Heart left ventricle (tissue), 16 donors: ENCODE measurements at regions not wholly inside any gene's neighbourhood (a gene's known extent, or its start where the extent isn't known, plus 50 kb on each side); places are given as distances from the start of the nearest gene placed in this dataset.

Source experiments
- ATAC-seq, 4 donors: fragments of 200-7000 bp; cut with Tn5 transposase; one replicate each; pipeline ENCODE4 v1.9.1; 2020 to 2022; ENCODE audit warnings: moderate library complexity in 4 of 4, mild to moderate bottlenecking in 3 of 4, moderate number of reproducible peaks in 1 of 4
- DNase-seq, 5 donors: peaks; one replicate each; pipeline ENCODE4 v3.0.0-alpha.2; 2020
- H3K27ac ChIP-seq, 12 donors: fragments of 200-600 bp; sonication (generic) in 4 of 12; one replicate each; pipeline versions ENCODE4 v1.5.0 to v1.8.0; 2016 to 2022; ENCODE audit warnings: mild to moderate bottlenecking in 2 of 12
- H3K27me3 ChIP-seq, 9 donors: fragments of 200-600 bp; sonication (generic) in 2 of 9; one replicate each; pipeline versions ENCODE4 v1.5.1 to v1.8.0; 2016 to 2022; ENCODE audit warnings: mild to moderate bottlenecking in 3 of 9
- H3K36me3 ChIP-seq, 9 donors: fragments of 200-600 bp; sonication (generic) in 2 of 9; one replicate each; pipeline versions ENCODE4 v1.5.0 to v1.8.0; 2018 to 2022; ENCODE audit warnings: mild to moderate bottlenecking in 2 of 9
- H3K4me1 ChIP-seq, 12 donors: fragments of 200-600 bp; sonication (generic) in 4 of 12; one replicate each; pipeline versions ENCODE4 v1.5.0 to v1.8.0; 2016 to 2022; ENCODE audit warnings: mild to moderate bottlenecking in 3 of 12
- H3K4me3 ChIP-seq, 12 donors: fragments of 200-600 bp; sonication (generic) in 4 of 12; one replicate each; pipeline versions ENCODE4 v1.5.0 to v1.8.0; 2017 to 2022; ENCODE audit warnings: mild to moderate bottlenecking in 9 of 12, moderate library complexity in 4 of 12
- H3K9me3 ChIP-seq, 12 donors: fragments of 200-600 bp; sonication (generic) in 4 of 12; one replicate each; pipeline versions ENCODE4 v1.5.0 to v1.8.0; 2016 to 2022; ENCODE audit warnings: mild to moderate bottlenecking in 1 of 12
- POLR2A ChIP-seq, 2 donors: fragments of 450-650 bp; IDR thresholded peaks; one replicate each; pipeline ENCODE4 v1.6.1; 2017; ENCODE audit warnings: antibody characterized with exemption in 2 of 2, mild to moderate bottlenecking in 2 of 2, moderate library complexity in 2 of 2
- WGBS, 4 donors: extraction: QIAGEN DNeasy Blood & Tissue Kit in 2 of 4; methylation state at CpG; one replicate each; pipeline versions ENCODE4 v1.1.5 to v1.1.7; 2013 to 2018; 5-methylcytosine and 5-hydroxymethylcytosine counted together
- intact Hi-C, 10 donors: fragments of 100-400 bp; cut with DNase I; formaldehyde crosslinking; loops; one replicate each; pipeline versions ENCODE4 v1.11.1 to v1.14.2; 2022
- TF ChIP-seq, protein P1 (sequence below), 12 donors: fragments of 200-600 bp; sonication (generic) in 4 of 12; IDR thresholded peaks; one replicate each; pipeline versions ENCODE4 v1.5.0 to v1.8.0; 2018 to 2022; ENCODE audit warnings: antibody characterized with exemption in 12 of 12, mild to moderate bottlenecking in 5 of 12
- donor health status: ischemic (EF 13 %, LVEDD 7.1; RV severe dilation, severe dysfunction).
- donor health status: healthy with polysubstance abuse.
- donor health status: DM: no; HTN: yes; CAD: no.
- donor health status: DM: no; HTN: no; CAD: no.
- donor health status: ischemic (EF 25% LVEDD 6.9; RV normal size, moderate dysfunction).
- donor health status: ischemic (EF 25% LVEDD 5.7; RV mildly dilated, moderate dysfunction).
- donor health status: healthy.
- donor health status: DM: yes; HTN: yes; CAD: no.
- donor health status: ischemic (EF 35%, LVEDD 5.7; RV mildly dilated, moderate dysfunction).
- donor health status: nonischemic (EF 11% LVEDD 7.7; RV severe dilation, severe dysfunction).
- donor health status: DM: yes; HTN: yes; CAD: no.
- donor health status: PGD.
- donor health status: ischemic (EF 29% LVEDD 5.4; RV normal size, mild dysfunction).
- donor health status: nonischemic (EF 23%, LVEDD 6.1; RV moderate dilation, normal function).

- Histone ChIP-seq H3K27ac (no peak overlapping the region), H3K4me1 (peaks cover 0 to 13% (median 0%) of the 10 kb centered on the region in 12 donors), H3K4me3 (no peak overlapping the region), H3K9me3 (peaks cover 0 to 62% (median 10%) of the 10 kb centered on the region in 12 donors), H3K27me3 (peaks cover 0 to 2% (median 0%) of the 10 kb centered on the region in 9 donors), H3K36me3 (no peaks in the 10 kb centered on the region)
- intact Hi-C loops = no loop called here
- WGBS, 4 donors = 67 to 92% (median 87%) methylated on average over 1 of the region's 1 CpG
- DNase-seq (no peak), ATAC-seq (no peak)
- TF ChIP-seq, protein P1, sequence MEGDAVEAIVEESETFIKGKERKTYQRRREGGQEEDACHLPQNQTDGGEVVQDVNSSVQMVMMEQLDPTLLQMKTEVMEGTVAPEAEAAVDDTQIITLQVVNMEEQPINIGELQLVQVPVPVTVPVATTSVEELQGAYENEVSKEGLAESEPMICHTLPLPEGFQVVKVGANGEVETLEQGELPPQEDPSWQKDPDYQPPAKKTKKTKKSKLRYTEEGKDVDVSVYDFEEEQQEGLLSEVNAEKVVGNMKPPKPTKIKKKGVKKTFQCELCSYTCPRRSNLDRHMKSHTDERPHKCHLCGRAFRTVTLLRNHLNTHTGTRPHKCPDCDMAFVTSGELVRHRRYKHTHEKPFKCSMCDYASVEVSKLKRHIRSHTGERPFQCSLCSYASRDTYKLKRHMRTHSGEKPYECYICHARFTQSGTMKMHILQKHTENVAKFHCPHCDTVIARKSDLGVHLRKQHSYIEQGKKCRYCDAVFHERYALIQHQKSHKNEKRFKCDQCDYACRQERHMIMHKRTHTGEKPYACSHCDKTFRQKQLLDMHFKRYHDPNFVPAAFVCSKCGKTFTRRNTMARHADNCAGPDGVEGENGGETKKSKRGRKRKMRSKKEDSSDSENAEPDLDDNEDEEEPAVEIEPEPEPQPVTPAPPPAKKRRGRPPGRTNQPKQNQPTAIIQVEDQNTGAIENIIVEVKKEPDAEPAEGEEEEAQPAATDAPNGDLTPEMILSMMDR (IDR thresholded peaks at IDR 0.05) = no peak
- no peak for TF ChIP-seq POLR2A (IDR thresholded peaks at IDR 0.05)
These were observed 185.0 kb downstream of the TUBA3C start for GRCh38 chr13:18996627-18997051.

- ATAC-seq = no peak
- H3K4me3 ChIP-seq = no peak overlapping the region
- DNase-seq = no peak
- H3K9me3 ChIP-seq = peaks cover 0 to 63% (median 11%) of the 10 kb centered on the region in 12 donors
- intact Hi-C loops = no loop called here
- peaks cover 0 to 13% (median 0%) of the 10 kb centered on the region in 12 donors for H3K4me1 ChIP-seq
- H3K27ac ChIP-seq = no peak overlapping the region
- no peaks in the 10 kb centered on the region for H3K36me3 ChIP-seq
- H3K27me3 ChIP-seq = no peaks in the 10 kb centered on the region
- no peak for TF ChIP-seq POLR2A (IDR thresholded peaks at IDR 0.05)
- TF ChIP-seq, protein P1 (IDR thresholded peaks at IDR 0.05) = no peak
- WGBS, 4 donors = 22 to 37% (median 28%) methylated on average over 2 of the region's 2 CpGs
These were observed 185.4 kb downstream of the TUBA3C start for GRCh38 chr13:18996221-18996620.

DNA sequence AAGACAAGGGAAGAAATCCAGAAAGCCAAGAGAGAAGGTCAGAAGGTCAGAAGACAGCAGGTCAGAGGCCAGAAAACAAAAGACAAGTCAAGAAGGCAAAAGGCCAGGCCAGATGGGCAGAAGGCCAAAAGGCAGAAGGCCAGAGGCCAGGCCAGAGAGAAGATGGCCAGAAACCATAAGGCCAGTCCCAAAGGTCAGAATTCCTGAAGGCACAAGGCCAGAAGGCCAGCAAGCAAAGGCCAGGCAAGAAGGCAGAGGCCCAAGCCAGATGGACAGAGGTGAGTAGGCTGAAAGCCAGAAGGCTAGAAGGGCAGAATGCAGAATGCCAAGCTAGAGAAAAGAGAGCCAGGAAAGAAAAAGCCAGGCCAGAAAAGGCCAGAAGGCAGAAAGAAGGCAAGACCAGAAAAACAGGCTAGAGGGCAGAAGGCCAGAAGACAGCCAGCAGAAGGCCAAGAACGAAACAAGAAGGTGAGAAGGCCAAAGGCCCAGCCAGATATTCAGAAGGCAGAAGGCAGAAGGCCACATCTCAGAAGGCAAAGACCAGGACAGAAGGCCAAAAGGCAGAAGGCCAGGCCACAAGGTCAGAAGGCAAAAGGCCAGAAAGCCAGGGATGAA, 186.3 kb downstream of the TUBA3C start:
- Histone ChIP-seq H3K27ac (no peak overlapping the region), H3K9me3 (peaks cover 0 to 63% (median 11%) of the 10 kb centered on the region in 12 donors), H3K36me3 (no peaks in the 10 kb centered on the region), H3K4me3 (no peak overlapping the region), H3K27me3 (no peaks in the 10 kb centered on the region), H3K4me1 (peaks cover 0 to 13% (median 0%) of the 10 kb centered on the region in 12 donors)
- no peak for DNase-seq
- WGBS, 4 donors = 66 to 73% (median 69%) methylated on average over 1 of the region's 1 CpG
- intact Hi-C loops = no loop called here
- no peak for ATAC-seq
- TF ChIP-seq POLR2A (IDR thresholded peaks at IDR 0.05) = no peak
- TF ChIP-seq, protein P1 (IDR thresholded peaks at IDR 0.05) = no peak

DNA sequence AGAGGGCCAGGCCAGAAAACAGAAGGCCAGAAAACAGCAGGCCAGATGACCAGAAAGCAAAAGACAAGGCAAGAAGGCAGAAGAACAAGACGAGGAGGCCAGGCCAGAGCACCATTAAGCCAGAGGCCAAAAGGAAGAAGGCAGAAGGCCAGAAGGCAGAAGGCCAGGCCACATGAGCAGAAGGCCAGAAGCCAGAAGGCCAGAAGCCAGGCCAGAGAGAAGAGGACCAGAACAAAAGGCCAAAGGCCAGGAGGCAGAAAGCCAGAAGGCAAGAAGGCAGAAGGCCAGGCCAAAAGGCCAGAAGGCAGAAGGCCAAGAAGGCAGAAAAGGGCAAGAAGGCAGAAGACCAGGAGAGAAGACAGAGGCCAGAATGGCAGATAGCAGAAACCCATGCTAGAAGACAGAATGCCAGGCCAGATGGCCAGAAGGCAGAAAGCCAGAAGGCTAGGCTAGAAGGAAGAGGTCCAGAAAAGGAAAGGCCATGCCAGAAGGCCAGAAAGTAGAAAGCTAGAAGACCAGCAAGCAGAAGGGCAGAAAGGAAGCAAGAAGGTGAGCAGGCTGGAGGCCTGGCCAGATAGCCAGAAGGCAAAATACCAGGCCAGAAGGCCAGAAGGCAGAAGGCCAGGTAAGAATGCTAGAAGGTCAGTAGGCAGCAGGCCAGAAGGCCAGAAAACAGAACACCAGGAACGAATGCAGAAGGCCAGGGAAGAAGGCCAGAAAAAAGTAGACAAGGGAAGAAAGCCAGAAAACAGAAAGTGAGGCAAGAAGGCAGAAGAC, 187.6 kb downstream of the TUBA3C start:
- 24 to 55% (median 31%) methylated on average over 2 of the region's 2 CpGs for WGBS, 4 donors
- Histone ChIP-seq H3K9me3 (peaks cover 0 to 63% (median 11%) of the 10 kb centered on the region in 12 donors), H3K27me3 (no peaks in the 10 kb centered on the region), H3K36me3 (no peaks in the 10 kb centered on the region), H3K27ac (no peak overlapping the region), H3K4me1 (peaks cover 0 to 13% (median 0%) of the 10 kb centered on the region in 12 donors), H3K4me3 (no peak overlapping the region)
- no peak for ATAC-seq
- DNase-seq = no peak
- TF ChIP-seq, protein P1 (IDR thresholded peaks at IDR 0.05) = no peak
- no peak for TF ChIP-seq POLR2A (IDR thresholded peaks at IDR 0.05)
- intact Hi-C loops = no loop called here
